CD4-positive, alpha-beta memory T cell (primary cell): ENCODE measurements at regions not wholly inside any gene's neighbourhood (a gene's known extent, or its start where the extent isn't known, plus 50 kb on each side); places are given as distances from the start of the nearest gene placed in this dataset.
"Not testable (repeated sequence)": the region's sequence is repeated elsewhere in the genome, so short reads cannot be mapped to it uniquely, and the experiment has no call there.

ENCODE experiments used
- CTCF ChIA-PET: fragments of 350-600 bp; sonication (Branson Sonifier 250); formaldehyde crosslinking; loops from one replicate; lab custom pipeline; 2021; ENCODE audit warnings: inconsistent platforms; ENCODE audit not compliant: partially characterized antibody; lab: Charles Lee
- POLR2A ChIA-PET: fragments of 350-600 bp; sonication (Branson Sonifier 250); formaldehyde crosslinking; loops from one replicate; lab custom pipeline; 2021; ENCODE audit not compliant: partially characterized antibody; lab: Charles Lee
- DNase-seq, 5 donors: peaks; one replicate each; pipeline versions ENCODE4 v3.0.0 to v3.0.0-alpha.2; 2020 to 2022; ENCODE audit warnings: mixed read lengths in 1 of 5
- H3K27ac ChIP-seq: one replicate; pipeline ENCODE4 v1.7.0; 2013; ENCODE audit warnings: low read depth, low read length
- H3K27me3 ChIP-seq: 2 replicates; pipeline ENCODE4 v1.7.0; 2013; ENCODE audit warnings: mild to moderate bottlenecking, low read length, moderate library complexity; ENCODE audit not compliant: insufficient read depth
- H3K36me3 ChIP-seq: 2 replicates; pipeline ENCODE4 v1.7.0; 2013; ENCODE audit warnings: mild to moderate bottlenecking, low read length, moderate library complexity; ENCODE audit not compliant: insufficient read depth
- H3K4me1 ChIP-seq: 2 replicates; pipeline ENCODE4 v1.7.0; 2013; ENCODE audit warnings: mild to moderate bottlenecking, low read length, moderate library complexity; ENCODE audit not compliant: insufficient read depth
- H3K4me3 ChIP-seq, 2 donors: one replicate each; pipeline ENCODE4 v1.7.0; 2013; ENCODE audit warnings: low read length in 2 of 2, mild to moderate bottlenecking in 1 of 2
- H3K9me3 ChIP-seq, 2 donors: one replicate each; pipeline ENCODE4 v1.7.0; 2013; ENCODE audit warnings: low read length in 2 of 2, control low read depth in 1 of 2; ENCODE audit not compliant: control insufficient read depth in 1 of 2
- H3K27ac Mint-ChIP-seq, 7 donors: one replicate each; pipeline ENCODE4 v1.8.0; 2020 to 2021; ENCODE audit warnings: mixed read lengths in 7 of 7, mild to moderate bottlenecking in 6 of 7, inconsistent platforms in 3 of 7, moderate library complexity in 3 of 7
- H3K27me3 Mint-ChIP-seq, 2 donors: one replicate each; pipeline ENCODE4 v1.8.0; 2020 to 2021; ENCODE audit warnings: mixed read lengths in 2 of 2
- H3K36me3 Mint-ChIP-seq, 2 donors: one replicate each; pipeline ENCODE4 v1.8.0; 2020 to 2021; ENCODE audit warnings: mixed read lengths in 2 of 2, inconsistent platforms in 1 of 2, mild to moderate bottlenecking in 1 of 2
- H3K4me1 Mint-ChIP-seq, 4 donors: one replicate each; pipeline ENCODE4 v1.8.0; 2020 to 2021; ENCODE audit warnings: mixed read lengths in 4 of 4, mild to moderate bottlenecking in 1 of 4
- H3K4me3 Mint-ChIP-seq, 8 donors: one replicate each; pipeline ENCODE4 v1.8.0; 2020 to 2021; ENCODE audit warnings: mixed read lengths in 8 of 8, mild to moderate bottlenecking in 7 of 8, moderate library complexity in 6 of 8, inconsistent platforms in 3 of 8
- H3K9me3 Mint-ChIP-seq, 8 donors: one replicate each; pipeline ENCODE4 v1.8.0; 2020 to 2021; ENCODE audit warnings: mixed read lengths in 8 of 8, mild to moderate bottlenecking in 5 of 8, inconsistent platforms in 3 of 8, moderate library complexity in 1 of 8
- intact Hi-C: fragments of 100-400 bp; cut with micrococcal nuclease; formaldehyde crosslinking; loops from one replicate; pipeline ENCODE4 v1.15.1; 2023

DNA sequence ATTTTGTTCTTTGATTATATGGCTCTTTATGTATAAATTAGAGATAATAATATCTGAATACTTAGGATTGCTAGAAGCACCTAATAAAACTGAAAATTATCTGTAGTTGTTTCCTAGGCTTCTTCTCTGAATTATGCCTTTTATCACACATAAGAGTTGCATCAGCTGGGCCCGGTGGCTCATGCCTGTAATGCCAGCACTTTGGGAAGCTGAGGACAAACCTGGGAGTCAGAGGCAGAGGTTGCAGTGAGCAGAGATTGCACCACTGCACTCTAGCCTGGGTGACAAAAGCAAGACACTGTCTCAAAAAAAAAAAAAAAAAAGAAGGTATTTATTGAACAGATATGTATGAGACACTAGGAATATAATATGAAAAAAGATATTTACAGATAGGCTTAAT, 773.5 kb upstream of the AGA start:
- H3K9me3 Mint-ChIP-seq: peaks cover 0 to 6% (median 0%) of the 10 kb centered on the region in 8 donors
- intact Hi-C loops: no loop called here
- POLR2A ChIA-PET: no interaction called here
- no peak overlapping the region for H3K27ac Mint-ChIP-seq
- no peak overlapping the region for H3K27ac ChIP-seq
- H3K27me3 ChIP-seq: no peaks in the 10 kb centered on the region
- H3K4me3 ChIP-seq: no peak overlapping the region
- DNase-seq: no peak
- no peaks in the 10 kb centered on the region for H3K27me3 Mint-ChIP-seq
- no peak overlapping the region for H3K4me3 Mint-ChIP-seq
- no peaks in the 10 kb centered on the region for H3K4me1 ChIP-seq
- H3K36me3 ChIP-seq: no peaks in the 10 kb centered on the region
- no peaks in the 10 kb centered on the region for H3K4me1 Mint-ChIP-seq
- CTCF ChIA-PET: interaction anchor here (0.6 kb wide), 1 partner anchor 604 kb away, joined by 3 read pairs; no protein-coding TSS in a partner anchor
- no peaks in the 10 kb centered on the region for H3K9me3 ChIP-seq
- H3K36me3 Mint-ChIP-seq: no peaks in the 10 kb centered on the region

DNA sequence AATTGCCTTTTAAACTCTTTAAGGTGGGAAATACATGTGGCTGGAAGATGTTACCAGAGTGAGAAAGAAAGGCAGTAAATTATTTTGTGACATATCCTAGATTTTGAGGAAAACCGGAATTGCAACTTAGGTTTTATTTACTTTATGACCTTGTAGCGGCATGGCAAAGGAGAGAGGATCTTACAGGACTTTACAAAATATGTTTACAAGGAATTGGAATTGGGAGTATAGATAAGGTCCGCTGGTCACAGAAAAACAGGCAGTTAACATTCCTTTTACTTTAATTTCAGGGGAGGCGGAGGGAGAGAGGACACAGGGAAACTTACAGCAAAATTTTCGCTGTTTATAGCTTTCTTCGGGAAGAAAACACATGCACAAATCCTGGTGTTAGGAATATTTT, 784.2 kb upstream of the AGA start:
- H3K4me3 Mint-ChIP-seq: peak overlapping the region in 1 of 8 donors; percentile 14
- POLR2A ChIA-PET: not testable (repeated sequence)

DNA sequence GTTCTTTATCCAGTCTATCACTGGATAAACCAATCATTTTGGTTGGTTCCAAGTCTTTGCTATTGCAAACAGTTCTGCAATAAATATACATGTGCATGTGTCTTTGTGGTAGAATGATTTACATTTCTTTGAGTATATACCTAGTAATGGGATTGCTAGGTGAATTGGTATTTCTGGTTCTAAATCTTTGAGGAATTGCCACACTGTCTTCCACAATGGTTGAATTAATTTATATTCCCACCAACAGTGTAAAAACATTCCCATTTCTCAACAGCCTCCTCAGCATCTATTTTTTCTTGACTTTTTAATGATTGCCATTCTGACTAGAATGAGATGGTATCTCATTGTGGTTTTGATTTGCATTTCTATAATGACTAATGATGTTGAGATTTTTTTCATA, 791.7 kb upstream of the AGA start:
- CTCF ChIA-PET: no interaction called here
- Histone ChIP-seq H3K4me1 (no peaks in the 10 kb centered on the region), H3K4me3 (no peak overlapping the region), H3K36me3 (no peaks in the 10 kb centered on the region), H3K27me3 (no peaks in the 10 kb centered on the region), H3K9me3 (no peaks in the 10 kb centered on the region), H3K27ac (no peak overlapping the region)
- H3K4me1 Mint-ChIP-seq: no peaks in the 10 kb centered on the region
- peaks cover 3 to 19% (median 12%) of the 10 kb centered on the region in 8 donors for H3K9me3 Mint-ChIP-seq
- no peaks in the 10 kb centered on the region for H3K27me3 Mint-ChIP-seq
- POLR2A ChIA-PET: no interaction called here
- H3K27ac Mint-ChIP-seq: no peak overlapping the region
- intact Hi-C loops: no loop called here
- no peak overlapping the region for H3K4me3 Mint-ChIP-seq
- H3K36me3 Mint-ChIP-seq: no peaks in the 10 kb centered on the region
- DNase-seq: no peak

More for the DNA sequence above, 784.2 kb upstream of the AGA start:
- DNase-seq, H3K27ac Mint-ChIP-seq, H3K9me3 ChIP-seq, H3K27me3 Mint-ChIP-seq, CTCF ChIA-PET, H3K4me3 ChIP-seq, H3K4me1 Mint-ChIP-seq, intact Hi-C loops, H3K4me1 ChIP-seq, H3K36me3 ChIP-seq, H3K36me3 Mint-ChIP-seq, H3K27ac ChIP-seq, H3K27me3 ChIP-seq: not testable (repeated sequence)
- H3K9me3 Mint-ChIP-seq: peaks cover 5 to 32% (median 9%) of the 10 kb centered on the region in 8 donors

DNA sequence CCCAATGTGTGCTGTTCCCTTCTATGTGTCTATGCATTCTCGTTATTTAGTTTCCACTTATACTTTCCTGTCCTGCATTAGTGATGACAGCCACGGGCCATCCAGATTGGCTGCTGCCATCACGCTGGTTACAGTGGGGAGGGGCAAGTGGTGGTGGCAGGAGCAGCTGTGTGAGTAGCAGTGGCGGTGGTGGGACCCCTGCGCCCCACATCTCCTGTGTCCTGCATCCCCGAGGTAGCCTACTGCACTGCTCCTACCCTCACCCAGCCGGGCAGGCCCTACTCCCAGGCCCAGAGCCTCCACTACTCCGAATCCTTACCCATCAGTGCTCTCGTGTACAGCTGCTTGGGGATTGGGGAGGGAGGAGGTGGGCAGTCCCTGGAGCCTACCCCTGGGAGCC, 798.7 kb upstream of the AGA start:
- H3K36me3 ChIP-seq: no peaks in the 10 kb centered on the region
- H3K4me1 ChIP-seq: no peaks in the 10 kb centered on the region
- no peaks in the 10 kb centered on the region for H3K4me1 Mint-ChIP-seq
- H3K27me3 ChIP-seq: no peaks in the 10 kb centered on the region
- peaks cover 0 to 7% (median 5%) of the 10 kb centered on the region in 8 donors for H3K9me3 Mint-ChIP-seq
- no peak overlapping the region for H3K4me3 ChIP-seq
- no peaks in the 10 kb centered on the region for H3K9me3 ChIP-seq
- no peaks in the 10 kb centered on the region for H3K36me3 Mint-ChIP-seq
- intact Hi-C loops: no loop called here
- ChIA-PET POLR2A (no interaction called here), CTCF (no interaction called here)
- DNase-seq: no peak
- no peak overlapping the region for H3K27ac ChIP-seq
- no peak overlapping the region for H3K4me3 Mint-ChIP-seq
- no peak overlapping the region for H3K27ac Mint-ChIP-seq
- no peaks in the 10 kb centered on the region for H3K27me3 Mint-ChIP-seq

DNA sequence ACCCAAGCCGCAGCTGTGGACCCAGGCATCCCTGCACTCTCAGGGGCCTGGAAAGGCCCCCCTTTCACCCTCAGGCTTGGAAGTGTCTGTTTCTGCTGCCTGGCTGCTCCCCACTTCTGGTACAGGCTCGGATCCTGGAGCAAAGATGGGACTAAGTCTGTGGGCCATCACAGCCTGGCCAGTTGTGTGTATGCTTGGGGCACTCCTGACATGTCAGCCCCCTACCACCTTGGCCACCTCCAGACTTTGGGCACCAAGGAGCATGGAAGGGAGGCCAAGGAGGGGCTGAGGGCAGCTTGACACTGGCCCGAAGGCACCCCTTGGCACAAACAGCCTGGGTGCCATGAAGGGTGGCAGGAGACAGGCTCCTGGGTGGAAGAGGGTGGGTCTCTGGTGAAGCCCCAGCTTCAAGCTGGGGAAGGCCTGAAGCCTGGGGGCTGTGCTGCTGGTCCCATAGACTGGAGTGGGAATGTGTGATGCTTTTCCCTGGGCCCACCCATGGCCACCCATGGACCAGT, 799.4 kb upstream of the AGA start:
- Mint-ChIP-seq H3K4me3 (no peak overlapping the region), H3K9me3 (peaks cover 0 to 5% (median 4%) of the 10 kb centered on the region in 8 donors), H3K27ac (no peak overlapping the region), H3K27me3 (no peaks in the 10 kb centered on the region), H3K4me1 (no peaks in the 10 kb centered on the region), H3K36me3 (no peaks in the 10 kb centered on the region)
- Histone ChIP-seq H3K9me3 (no peaks in the 10 kb centered on the region), H3K4me3 (no peak overlapping the region), H3K4me1 (no peaks in the 10 kb centered on the region), H3K27me3 (no peaks in the 10 kb centered on the region), H3K36me3 (no peaks in the 10 kb centered on the region), H3K27ac (no peak overlapping the region)
- intact Hi-C loops: no loop called here
- ChIA-PET CTCF (no interaction called here), POLR2A (no interaction called here)
- no peak for DNase-seq

DNA sequence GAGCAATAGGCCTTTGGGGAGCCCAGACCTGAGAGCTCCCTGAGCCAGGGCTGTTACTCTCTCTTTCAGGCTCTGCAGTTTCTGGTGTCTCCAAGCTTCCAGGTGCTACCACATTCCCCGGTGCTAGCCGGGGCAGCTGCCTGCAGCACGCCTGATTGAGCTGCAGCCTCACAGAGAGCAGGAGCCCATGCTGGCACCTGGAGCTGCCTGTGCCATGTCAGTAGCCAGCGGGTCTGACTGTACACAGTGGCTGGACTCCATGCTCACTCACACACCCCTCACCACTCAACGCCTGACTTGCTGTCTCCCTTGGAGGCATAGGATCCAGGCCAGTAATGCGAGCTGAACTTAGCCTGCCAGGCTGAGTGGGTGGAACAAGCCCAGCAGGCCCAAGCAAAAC, 800.4 kb upstream of the AGA start:
- H3K27me3 ChIP-seq: no peaks in the 10 kb centered on the region
- Mint-ChIP-seq H3K9me3 (peaks cover 0 to 5% (median 4%) of the 10 kb centered on the region in 8 donors), H3K27ac (no peak overlapping the region), H3K36me3 (no peaks in the 10 kb centered on the region), H3K27me3 (no peaks in the 10 kb centered on the region), H3K4me1 (no peaks in the 10 kb centered on the region), H3K4me3 (no peak overlapping the region)
- H3K4me1 ChIP-seq: no peaks in the 10 kb centered on the region
- ChIA-PET POLR2A (no interaction called here), CTCF (no interaction called here)
- no peak overlapping the region for H3K27ac ChIP-seq
- DNase-seq: no peak
- intact Hi-C loops: no loop called here
- no peaks in the 10 kb centered on the region for H3K9me3 ChIP-seq
- H3K4me3 ChIP-seq: no peak overlapping the region
- H3K36me3 ChIP-seq: no peaks in the 10 kb centered on the region

DNA sequence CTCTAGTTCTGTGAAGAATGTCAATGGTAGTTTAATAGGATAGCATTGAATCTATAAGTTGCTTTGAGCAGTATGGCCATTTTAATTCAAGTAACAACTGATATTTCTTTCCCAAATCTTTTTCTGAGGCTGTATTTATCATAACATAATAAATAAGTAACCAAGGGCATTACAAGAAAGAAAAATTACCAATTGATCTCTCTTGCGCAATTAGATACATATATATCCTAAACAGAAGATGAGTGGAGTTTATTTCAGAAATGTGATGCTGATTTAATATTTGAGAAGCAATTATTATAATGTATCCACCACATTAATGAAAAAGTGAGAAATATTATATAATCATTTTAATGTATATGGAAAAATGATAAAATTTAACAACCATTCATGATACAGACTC, 802.5 kb upstream of the AGA start:
- H3K4me1 ChIP-seq: no peaks in the 10 kb centered on the region
- peak overlapping the region in 1 of 7 donors; percentile 6 for H3K27ac Mint-ChIP-seq
- no peak overlapping the region for H3K27ac ChIP-seq
- intact Hi-C loops: no loop called here
- no peak for DNase-seq
- no peaks in the 10 kb centered on the region for H3K36me3 ChIP-seq
- no peaks in the 10 kb centered on the region for H3K4me1 Mint-ChIP-seq
- H3K27me3 ChIP-seq: no peaks in the 10 kb centered on the region
- POLR2A ChIA-PET: no interaction called here
- H3K36me3 Mint-ChIP-seq: no peaks in the 10 kb centered on the region
- no peak overlapping the region for H3K4me3 ChIP-seq
- CTCF ChIA-PET: no interaction called here
- H3K9me3 ChIP-seq: no peaks in the 10 kb centered on the region
- H3K9me3 Mint-ChIP-seq: peaks cover 0 to 12% (median 2%) of the 10 kb centered on the region in 8 donors
- H3K27me3 Mint-ChIP-seq: no peaks in the 10 kb centered on the region
- H3K4me3 Mint-ChIP-seq: no peak overlapping the region

DNA sequence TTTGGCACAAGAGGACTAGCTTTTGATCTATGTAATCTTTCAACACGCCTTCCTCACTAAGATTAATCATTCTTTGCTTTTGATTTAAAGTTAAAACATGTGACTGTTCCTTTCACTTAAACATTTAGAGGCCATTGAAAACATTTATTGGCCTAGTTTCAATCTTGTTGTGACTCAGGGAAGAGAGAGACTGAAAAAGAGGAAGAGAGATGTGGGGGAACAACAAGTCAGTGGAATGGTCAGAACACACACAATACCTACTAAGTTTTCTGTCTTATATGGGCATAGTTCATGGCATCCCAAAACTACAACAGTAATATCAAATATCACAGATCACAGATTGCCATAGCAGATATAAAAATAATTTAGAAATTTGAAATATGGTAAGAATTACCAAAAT, 812.9 kb upstream of the AGA start:
- Histone ChIP-seq H3K27me3 (no peaks in the 10 kb centered on the region), H3K27ac (no peak overlapping the region), H3K36me3 (no peaks in the 10 kb centered on the region), H3K4me1 (no peaks in the 10 kb centered on the region), H3K4me3 (no peak overlapping the region), H3K9me3 (no peaks in the 10 kb centered on the region)
- Mint-ChIP-seq H3K9me3 (peaks cover 0 to 4% (median 0%) of the 10 kb centered on the region in 8 donors), H3K27ac (no peak overlapping the region), H3K4me3 (no peak overlapping the region), H3K36me3 (no peaks in the 10 kb centered on the region), H3K4me1 (no peaks in the 10 kb centered on the region), H3K27me3 (no peaks in the 10 kb centered on the region)
- intact Hi-C loops: no loop called here
- POLR2A ChIA-PET: no interaction called here
- CTCF ChIA-PET: no interaction called here
- no peak for DNase-seq
